Thyroid gland (tissue), 4 donors: ENCODE measurements at regions not wholly inside any gene's neighbourhood (a gene's known extent, or its start where the extent isn't known, plus 50 kb on each side); places are given as distances from the start of the nearest gene placed in this dataset.

Experiments
- CTCF ChIP-seq, 6 experiments: fragments of 200-600 bp in 3 of 6; fragments of 450-650 bp in 3 of 6; sonication (generic) in 3 of 6; IDR thresholded peaks; one replicate each; pipeline ENCODE4 v1.5.1; 2016 to 2019; ENCODE audit warnings: antibody characterized with exemption in 6 of 6, mild to moderate bottlenecking in 2 of 6, inconsistent platforms in 1 of 6, moderate library complexity in 1 of 6
- POLR2A ChIP-seq, 2 donors: fragments of 450-650 bp; IDR thresholded peaks; one replicate each; pipeline ENCODE4 v1.6.1; 2017; ENCODE audit warnings: antibody characterized with exemption in 2 of 2, mild to moderate bottlenecking in 2 of 2, moderate library complexity in 1 of 2

- TF ChIP-seq POLR2A (IDR thresholded peaks at IDR 0.05), result no peak
- TF ChIP-seq CTCF (IDR thresholded peaks at IDR 0.05), result no peak
Measured at GRCh38 chr15:70262591-70263274, 165.0 kb upstream of the TLE3 start.
